HPDE6-E6E7 (cell line): ENCODE measurements at regions not wholly inside any gene's neighbourhood (a gene's known extent, or its start where the extent isn't known, plus 50 kb on each side); places are given as distances from the start of the nearest gene placed in this dataset.

Experiments used
- DNase-seq: peaks from one replicate; pipeline ENCODE4 v3.0.0; 2011; ENCODE audit warnings: missing footprints; ENCODE audit errors: extremely low spot score

GRCh38 chr9:95822583-95823431 is 52.7 kb upstream of the ERCC6L2 start:
- no peak for DNase-seq

DNA sequence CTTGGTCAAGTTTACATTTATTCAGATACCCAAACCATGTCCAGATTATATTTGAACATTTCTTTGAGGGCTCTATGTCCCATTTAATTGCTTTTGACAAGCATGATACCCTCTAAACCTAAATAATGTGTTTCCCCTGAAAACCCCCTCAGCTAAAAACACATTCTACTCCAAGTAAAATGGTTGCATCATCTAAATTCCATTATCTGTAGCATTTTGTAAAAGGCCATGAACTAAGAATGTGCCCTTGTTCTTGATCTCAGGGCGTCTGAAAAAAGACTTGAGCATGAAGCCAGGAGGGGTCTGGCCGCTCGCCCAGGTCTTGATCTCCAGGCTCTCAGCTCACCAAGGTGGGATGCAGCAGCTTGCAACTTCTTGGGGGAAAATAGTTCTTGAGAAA is 53.5 kb upstream of the ERCC6L2 start:
- no peak for DNase-seq

DNA sequence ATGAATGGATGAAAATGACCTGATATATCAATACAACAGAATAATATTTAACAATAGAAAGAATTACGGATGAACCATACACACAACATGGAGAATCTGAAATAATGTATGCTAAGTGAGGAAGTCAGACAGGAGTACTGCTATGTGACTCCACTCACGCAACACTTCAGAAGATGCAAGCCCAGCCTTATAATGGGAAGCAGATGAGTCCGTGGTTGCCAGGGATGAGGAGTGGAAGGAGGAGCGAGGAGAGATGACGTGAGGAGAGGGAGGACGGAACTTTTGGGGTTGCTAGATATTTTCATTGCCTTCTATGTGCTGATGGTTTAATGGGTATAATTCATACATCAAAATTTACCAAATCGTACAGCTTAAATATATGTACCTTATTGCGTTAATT is 55.4 kb upstream of the ERCC6L2 start:
- no peak for DNase-seq

- DNase-seq: no peak
Observed at GRCh38 chr9:95819636-95820035, 55.9 kb upstream of the ERCC6L2 start.

DNA sequence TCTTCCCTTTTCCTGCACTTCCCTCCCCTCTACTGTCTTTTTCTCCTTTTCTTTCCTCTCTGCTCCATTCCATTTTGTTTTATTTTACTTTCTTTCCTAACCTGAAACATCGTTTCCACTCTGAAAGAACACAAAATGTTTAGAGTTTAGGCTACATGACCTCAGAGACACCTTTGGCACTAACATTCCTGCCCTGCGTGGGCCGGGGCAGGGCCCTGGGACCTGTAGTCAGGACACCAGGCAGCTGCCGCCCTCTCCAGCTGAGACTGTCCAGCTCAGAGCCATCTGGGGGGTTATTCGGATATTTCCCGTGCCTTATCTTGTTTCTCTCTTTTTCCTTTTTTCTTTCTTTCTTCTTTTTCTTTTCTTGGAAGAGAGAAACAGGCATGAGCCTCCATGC is 58.3 kb upstream of the ERCC6L2 start:
- DNase-seq: no peak

DNA sequence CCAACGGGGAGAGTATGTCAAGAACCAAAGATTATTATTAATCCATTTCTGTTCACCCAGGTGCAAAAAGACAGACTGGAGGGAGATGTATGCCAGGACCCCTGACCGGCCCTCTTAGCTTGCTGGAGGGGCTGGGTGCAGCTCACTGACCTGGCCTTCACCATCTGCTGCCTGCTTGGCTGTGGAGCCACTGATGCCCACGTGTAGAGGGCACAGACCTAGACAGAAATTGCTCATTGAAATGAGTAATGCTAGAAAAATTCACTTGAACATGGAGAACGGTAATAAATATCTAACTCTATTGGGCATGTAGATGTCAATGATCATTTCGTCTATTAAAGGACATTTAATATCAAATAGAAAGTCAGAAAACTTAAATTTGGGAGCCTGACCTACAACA is 58.8 kb upstream of the ERCC6L2 start:
- DNase-seq: no peak

DNA sequence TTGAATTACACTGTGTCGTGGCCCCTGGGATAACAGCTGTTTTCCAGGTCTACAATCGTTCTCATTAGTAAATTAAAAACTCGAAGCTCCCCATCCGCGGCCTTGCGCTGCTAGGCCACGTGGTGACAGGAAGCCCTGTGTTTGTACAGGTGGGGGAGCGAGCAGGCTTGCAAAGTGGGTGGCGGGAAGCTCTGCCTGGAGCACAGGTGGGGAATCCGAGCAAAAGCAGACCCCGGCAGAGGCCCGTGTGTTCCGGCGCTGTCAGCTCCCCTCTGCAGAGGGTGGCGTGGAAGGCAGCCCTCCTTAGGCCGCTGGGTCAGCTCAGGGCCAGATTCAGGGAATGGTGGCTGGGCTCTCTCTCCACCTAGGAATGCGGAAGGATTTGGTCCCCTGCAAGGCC is 59.5 kb upstream of the ERCC6L2 start:
- DNase-seq: no peak

DNA sequence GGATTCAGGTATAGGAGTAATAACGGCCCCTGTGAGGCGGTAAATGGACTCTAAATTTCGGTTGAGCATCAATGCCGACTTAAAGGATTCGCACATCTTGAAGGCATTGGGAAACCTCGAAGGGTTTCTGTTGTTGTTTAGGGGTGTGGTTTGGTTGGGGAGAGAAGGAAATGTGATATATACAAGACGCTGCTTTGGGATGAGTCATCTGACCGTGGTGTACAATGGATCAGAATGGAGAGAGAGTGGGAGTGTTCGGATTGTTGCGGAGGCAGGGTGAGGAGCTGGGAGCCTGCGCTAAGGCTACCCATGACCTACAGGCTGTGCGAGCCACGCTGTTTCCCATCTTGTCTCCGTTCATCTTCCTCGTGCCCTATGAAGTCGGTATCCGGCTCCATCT is 60.4 kb upstream of the ERCC6L2 start:
- DNase-seq: no peak

DNA sequence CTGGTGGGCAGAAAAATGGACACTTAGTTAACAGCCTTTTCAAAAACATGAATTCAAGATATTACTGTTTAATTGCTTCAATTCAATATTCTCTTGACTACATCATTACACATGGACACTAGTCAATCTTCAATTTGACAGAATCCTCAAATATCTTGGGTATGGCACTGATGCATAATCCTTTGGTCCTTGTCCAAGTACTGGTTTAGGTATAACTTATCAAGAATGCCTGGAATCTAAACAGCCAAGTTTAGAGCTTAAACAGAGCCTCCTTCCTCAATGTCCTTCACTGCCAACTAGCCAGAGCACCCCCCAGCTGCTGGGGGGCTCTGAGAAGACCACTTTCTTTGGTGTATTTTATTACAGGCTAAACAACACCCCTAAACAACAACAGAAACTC is 61.6 kb upstream of the ERCC6L2 start:
- DNase-seq: no peak

DNA sequence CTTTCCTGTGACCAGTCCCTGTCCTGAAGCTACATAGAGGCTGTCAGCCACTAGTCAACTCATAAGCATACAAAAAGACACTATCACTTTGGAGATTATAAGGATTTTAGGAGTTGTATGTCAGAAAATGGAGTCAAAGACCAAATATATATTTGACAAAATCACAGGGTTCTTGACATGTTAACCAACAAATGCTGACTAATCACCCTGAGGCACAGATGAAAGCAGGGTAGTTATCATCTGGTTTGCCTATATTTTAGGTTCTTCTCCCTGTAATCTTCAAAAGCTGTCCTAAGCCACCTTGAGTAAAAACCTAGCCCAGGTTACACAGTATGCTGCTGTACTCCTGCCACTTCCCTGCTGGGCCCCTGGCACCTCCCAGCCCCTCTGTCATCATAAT is 64.7 kb upstream of the ERCC6L2 start:
- DNase-seq: no peak

- DNase-seq: no peak
Observed at GRCh38 chr9:95810133-95810532, 65.4 kb upstream of the ERCC6L2 start.

GRCh38 chr9:95809686-95810085 is 65.8 kb upstream of the ERCC6L2 start:
- DNase-seq: no peak

GRCh38 chr9:95808011-95808410 is 67.5 kb upstream of the ERCC6L2 start:
- no peak for DNase-seq

GRCh38 chr9:95807326-95807947 is 68.1 kb upstream of the ERCC6L2 start:
- no peak for DNase-seq

- DNase-seq: no peak
Observed at GRCh38 chr9:95803197-95803596, 72.3 kb upstream of the ERCC6L2 start.

- DNase-seq: no peak
Observed at GRCh38 chr9:95801797-95802196, 73.7 kb upstream of the ERCC6L2 start.

- no peak for DNase-seq
Observed at GRCh38 chr9:95796029-95796428, 79.5 kb upstream of the ERCC6L2 start.

DNA sequence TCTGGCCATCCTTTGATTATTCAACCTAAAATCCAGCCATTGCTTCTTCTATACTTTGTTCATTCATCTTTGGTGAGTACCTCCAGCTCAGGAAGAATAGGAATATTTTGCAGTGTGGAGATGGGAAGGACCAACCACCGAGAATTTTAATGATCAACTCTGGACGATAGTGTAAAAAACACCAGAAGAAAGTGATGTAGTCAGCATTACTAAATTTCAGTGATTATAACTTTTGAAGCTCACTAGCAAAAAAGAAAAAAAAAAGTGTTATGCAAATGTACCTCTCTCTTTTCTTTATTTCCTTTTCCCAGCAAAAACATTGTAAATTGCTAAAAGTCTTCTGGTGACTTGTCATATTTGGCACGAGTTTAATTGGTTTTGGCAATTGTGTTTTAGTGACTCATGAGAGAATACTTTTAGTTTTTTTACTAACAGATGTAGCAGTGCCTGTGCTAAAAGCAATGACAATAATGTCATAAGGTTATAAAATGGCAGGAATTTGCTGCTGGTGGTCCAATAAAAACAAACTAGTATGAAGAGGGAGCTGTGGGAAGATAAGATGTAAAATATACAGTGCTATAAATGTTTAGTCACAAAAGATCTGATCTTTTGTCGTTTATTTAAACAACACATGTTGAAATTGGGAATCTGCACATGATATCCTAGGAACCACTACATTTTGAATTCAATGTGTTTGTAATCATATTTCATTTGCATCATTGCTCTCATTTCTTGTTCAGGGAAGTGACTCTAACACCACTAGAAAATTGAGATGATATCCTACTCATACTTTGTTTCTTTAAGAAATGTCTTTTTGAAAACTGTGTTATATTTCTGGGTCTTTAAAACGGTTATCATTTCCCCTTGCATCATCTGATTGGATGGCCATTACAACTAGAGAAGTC is 81.3 kb upstream of the ERCC6L2 start:
- DNase-seq: no peak

GRCh38 chr9:95791695-95792094 is 83.8 kb upstream of the ERCC6L2 start:
- DNase-seq: no peak

GRCh38 chr9:95791286-95791685 is 84.2 kb upstream of the ERCC6L2 start:
- no peak for DNase-seq

- no peak for DNase-seq
Observed at GRCh38 chr9:95788521-95788991, 86.9 kb upstream of the ERCC6L2 start.

DNA sequence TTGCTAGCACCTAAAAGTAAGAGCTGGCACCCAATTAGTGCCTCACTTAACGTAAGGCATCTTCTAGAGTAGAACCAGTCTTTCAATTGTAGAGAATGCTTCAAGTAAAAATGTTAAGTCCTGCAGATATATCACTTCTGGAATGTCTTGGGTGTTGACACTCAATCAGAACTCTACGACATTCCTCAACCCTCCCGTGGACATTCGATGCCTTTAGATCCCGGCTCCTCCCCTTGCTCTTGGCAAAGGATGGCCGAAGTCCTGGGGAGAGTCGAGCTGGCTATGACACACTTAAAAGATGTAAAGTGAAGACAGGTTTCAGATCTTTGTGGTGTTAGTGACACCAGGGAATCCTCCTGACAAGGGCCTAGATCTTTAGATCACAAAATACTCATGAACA is 87.5 kb upstream of the ERCC6L2 start:
- no peak for DNase-seq
